ENCODE measurements at regions not wholly inside any gene's neighbourhood (a gene's known extent, or its start where the extent isn't known, plus 50 kb on each side); places are given as distances from the start of the nearest gene placed in this dataset.

GRCh38 chr6:48404927-48405326, 293.9 kb upstream of the PTCHD4 start:
- intact Hi-C loops (cut with micrococcal nuclease; ENCODE audit: unreplicated experiment), result no loop called here
- no peak for DNase-seq (ENCODE audit: low spot score)
- no peak overlapping the region for H3K27ac ChIP-seq (ENCODE audit: extremely low read length, insufficient read depth, low read length)
- TF ChIP-seq ZNF234 (CRISPR knock-in tag; conservative IDR thresholded peaks at IDR 0.05) (no peak), ZNF382 (CRISPR knock-in tag; IDR thresholded peaks at IDR 0.05; ENCODE audit: borderline replicate concordance) (no peak), POLR2A (IDR thresholded peaks at IDR 0.05; ENCODE audit: insufficient read depth in 1 of 2, low read depth in 2 of 2, low read length in 2 of 2) (no peak), ZNF709 (CRISPR knock-in tag; IDR thresholded peaks at IDR 0.05) (no peak), ZBTB3 (CRISPR knock-in tag; IDR thresholded peaks at IDR 0.05; ENCODE audit: borderline replicate concordance, low read depth) (no peak), ATM (IDR thresholded peaks at IDR 0.05; ENCODE audit: borderline replicate concordance) (no peak), PITX1 (CRISPR knock-in tag; IDR thresholded peaks at IDR 0.05) (no peak)
- TF ChIP-seq, protein P1, sequence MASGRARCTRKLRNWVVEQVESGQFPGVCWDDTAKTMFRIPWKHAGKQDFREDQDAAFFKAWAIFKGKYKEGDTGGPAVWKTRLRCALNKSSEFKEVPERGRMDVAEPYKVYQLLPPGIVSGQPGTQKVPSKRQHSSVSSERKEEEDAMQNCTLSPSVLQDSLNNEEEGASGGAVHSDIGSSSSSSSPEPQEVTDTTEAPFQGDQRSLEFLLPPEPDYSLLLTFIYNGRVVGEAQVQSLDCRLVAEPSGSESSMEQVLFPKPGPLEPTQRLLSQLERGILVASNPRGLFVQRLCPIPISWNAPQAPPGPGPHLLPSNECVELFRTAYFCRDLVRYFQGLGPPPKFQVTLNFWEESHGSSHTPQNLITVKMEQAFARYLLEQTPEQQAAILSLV (CRISPR knock-in tag; IDR thresholded peaks at IDR 0.05; ENCODE audit: borderline replicate concordance), result no peak
- TF ChIP-seq, protein P2, sequence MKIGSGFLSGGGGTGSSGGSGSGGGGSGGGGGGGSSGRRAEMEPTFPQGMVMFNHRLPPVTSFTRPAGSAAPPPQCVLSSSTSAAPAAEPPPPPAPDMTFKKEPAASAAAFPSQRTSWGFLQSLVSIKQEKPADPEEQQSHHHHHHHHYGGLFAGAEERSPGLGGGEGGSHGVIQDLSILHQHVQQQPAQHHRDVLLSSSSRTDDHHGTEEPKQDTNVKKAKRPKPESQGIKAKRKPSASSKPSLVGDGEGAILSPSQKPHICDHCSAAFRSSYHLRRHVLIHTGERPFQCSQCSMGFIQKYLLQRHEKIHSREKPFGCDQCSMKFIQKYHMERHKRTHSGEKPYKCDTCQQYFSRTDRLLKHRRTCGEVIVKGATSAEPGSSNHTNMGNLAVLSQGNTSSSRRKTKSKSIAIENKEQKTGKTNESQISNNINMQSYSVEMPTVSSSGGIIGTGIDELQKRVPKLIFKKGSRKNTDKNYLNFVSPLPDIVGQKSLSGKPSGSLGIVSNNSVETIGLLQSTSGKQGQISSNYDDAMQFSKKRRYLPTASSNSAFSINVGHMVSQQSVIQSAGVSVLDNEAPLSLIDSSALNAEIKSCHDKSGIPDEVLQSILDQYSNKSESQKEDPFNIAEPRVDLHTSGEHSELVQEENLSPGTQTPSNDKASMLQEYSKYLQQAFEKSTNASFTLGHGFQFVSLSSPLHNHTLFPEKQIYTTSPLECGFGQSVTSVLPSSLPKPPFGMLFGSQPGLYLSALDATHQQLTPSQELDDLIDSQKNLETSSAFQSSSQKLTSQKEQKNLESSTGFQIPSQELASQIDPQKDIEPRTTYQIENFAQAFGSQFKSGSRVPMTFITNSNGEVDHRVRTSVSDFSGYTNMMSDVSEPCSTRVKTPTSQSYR (CRISPR knock-in tag; IDR thresholded peaks at IDR 0.05; ENCODE audit: borderline replicate concordance), result no peak
- H3K9me3 ChIP-seq (ENCODE audit: low read length), result peaks cover 5% of the 10 kb centered on the region; the same call in 1 of the 2 replicates
- FAIRE-seq, result no peak
- no peak overlapping the region for H3K9ac ChIP-seq (ENCODE audit: insufficient read depth, low read depth, low read length)
- POLR2A ChIA-PET, result no interaction called here
- no peaks in the 10 kb centered on the region for H3K36me3 ChIP-seq (replicated peaks in 1 of 2; ENCODE audit: control insufficient read depth in 1 of 2, insufficient read depth in 2 of 2, low read length in 2 of 2)
- ATAC-seq, result no peak
- no peak overlapping the region for H2AFZ ChIP-seq (ENCODE audit: low read length)
- no peaks in the 10 kb centered on the region for H3K79me2 ChIP-seq (ENCODE audit: insufficient read depth, low read length)
- no peaks in the 10 kb centered on the region for H3K27me3 ChIP-seq (ENCODE audit: control insufficient read depth in 1 of 2, insufficient read depth in 2 of 2, low read length in 2 of 2)
- in situ Hi-C loops (cut with HindIII; ENCODE audit: extremely low pct_ligation_motif_present, low pct_unique_long_range_greater_than_20kb), result no loop called here
- no peak overlapping the region for H3K4me3 ChIP-seq (replicated peaks in 1 of 3; ENCODE audit: insufficient read depth in 1 of 3, low read depth in 2 of 3, low read length in 3 of 3)
- 2% methylated on average over 1 of the region's 1 CpG for WGBS (ENCODE audit: low lambda C conversion rate)
- no TSS peak for BruUV-seq (replicated peaks)
- no peaks in the 10 kb centered on the region for H4K20me1 ChIP-seq (ENCODE audit: insufficient read depth, low read length)
- CTCF ChIA-PET (ENCODE audit: low intra/inter-chr PET ratio, low total read pairs), result no interaction called here
- no peak overlapping the region for H3K4me2 ChIP-seq (ENCODE audit: low read depth, low read length)
- H3K4me1 ChIP-seq (ENCODE audit: insufficient read depth, low read length), result no peaks in the 10 kb centered on the region
